Peyer's patch (tissue), 4 donors: ENCODE measurements at regions not wholly inside any gene's neighbourhood (a gene's known extent, or its start where the extent isn't known, plus 50 kb on each side); places are given as distances from the start of the nearest gene placed in this dataset.

Source experiments
- DNase-seq, 3 donors: peaks; one replicate each; pipeline ENCODE4 v3.0.0-alpha.2; 2017 to 2019
- H3K27ac ChIP-seq, 4 donors: fragments of 200-600 bp; sonication (generic); one replicate each; pipeline ENCODE4 v1.5.1; 2016 to 2019
- H3K27me3 ChIP-seq, 2 donors: fragments of 200-600 bp; sonication (generic); one replicate each; pipeline ENCODE4 v1.5.1; 2019
- H3K36me3 ChIP-seq, 3 donors: fragments of 200-600 bp; sonication (generic); one replicate each; pipeline ENCODE4 v1.5.1; 2016 to 2019
- H3K4me1 ChIP-seq, 4 donors: fragments of 200-600 bp; sonication (generic); one replicate each; pipeline ENCODE4 v1.5.1; 2016 to 2019
- H3K4me3 ChIP-seq, 4 donors: fragments of 200-600 bp; sonication (generic); 1 replicate in 3 of 4; 2 replicates in 1 of 4; pipeline ENCODE4 v1.5.1; 2016 to 2019; ENCODE audit warnings: mild to moderate bottlenecking in 1 of 4
- H3K9me3 ChIP-seq, 4 donors: fragments of 200-600 bp; sonication (generic); one replicate each; pipeline ENCODE4 v1.5.1; 2016 to 2019; ENCODE audit warnings: mild to moderate bottlenecking in 1 of 4
- CTCF ChIP-seq, 6 experiments: fragments of 450-650 bp in 4 of 6; fragments of 200-600 bp in 2 of 6; sonication (generic) in 1 of 6; IDR thresholded peaks; one replicate each; pipeline ENCODE4 v1.5.1; 2017 to 2019; ENCODE audit warnings: antibody characterized with exemption in 6 of 6, mild to moderate bottlenecking in 3 of 6, moderate library complexity in 1 of 6
- POLR2A ChIP-seq, 2 donors: fragments of 450-650 bp; IDR thresholded peaks; one replicate each; pipeline ENCODE4 v1.5.1; 2017; ENCODE audit warnings: antibody characterized with exemption in 2 of 2, mild to moderate bottlenecking in 2 of 2, moderate library complexity in 2 of 2

- Histone ChIP-seq H3K4me3 (no peak overlapping the region), H3K4me1 (peaks cover 0 to 14% (median 0%) of the 10 kb centered on the region in 4 donors), H3K27ac (no peak overlapping the region), H3K36me3 (no peaks in the 10 kb centered on the region), H3K9me3 (no peaks in the 10 kb centered on the region), H3K27me3 (no peaks in the 10 kb centered on the region)
- DNase-seq = no peak
- no peak for TF ChIP-seq POLR2A (IDR thresholded peaks at IDR 0.05)
- no peak for TF ChIP-seq CTCF (IDR thresholded peaks at IDR 0.05)
Observed at GRCh38 chr4:140255927-140256326, 101.9 kb upstream of the MAML3 start.

GRCh38 chr4:140255467-140255866, 101.5 kb upstream of the MAML3 start:
- H3K9me3 ChIP-seq = no peaks in the 10 kb centered on the region
- no peak overlapping the region for H3K27ac ChIP-seq
- H3K4me3 ChIP-seq = no peak overlapping the region
- peaks cover 0 to 14% (median 0%) of the 10 kb centered on the region in 4 donors for H3K4me1 ChIP-seq
- no peak for DNase-seq
- TF ChIP-seq POLR2A (IDR thresholded peaks at IDR 0.05) (no peak), CTCF (IDR thresholded peaks at IDR 0.05) (no peak)
- H3K36me3 ChIP-seq = no peaks in the 10 kb centered on the region
- no peaks in the 10 kb centered on the region for H3K27me3 ChIP-seq

- TF ChIP-seq POLR2A (IDR thresholded peaks at IDR 0.05) (no peak), CTCF (IDR thresholded peaks at IDR 0.05) (no peak)
- no peaks in the 10 kb centered on the region for H3K27me3 ChIP-seq
- no peak for DNase-seq
- H3K9me3 ChIP-seq = no peaks in the 10 kb centered on the region
- H3K27ac ChIP-seq = no peak overlapping the region
- no peak overlapping the region for H3K4me3 ChIP-seq
- H3K4me1 ChIP-seq = peaks cover 0 to 14% (median 0%) of the 10 kb centered on the region in 4 donors
- H3K36me3 ChIP-seq = no peaks in the 10 kb centered on the region
Observed at GRCh38 chr4:140254651-140255299, 100.8 kb upstream of the MAML3 start.

GRCh38 chr4:140253556-140254027, 99.6 kb upstream of the MAML3 start:
- peak overlapping the region in 1 of 4 donors; percentile 77 for H3K4me3 ChIP-seq
- peaks cover 0 to 14% (median 0%) of the 10 kb centered on the region in 4 donors for H3K4me1 ChIP-seq
- TF ChIP-seq CTCF (IDR thresholded peaks at IDR 0.05) (no peak), POLR2A (IDR thresholded peaks at IDR 0.05) (no peak)
- DNase-seq = no peak
- H3K36me3 ChIP-seq = no peaks in the 10 kb centered on the region
- H3K9me3 ChIP-seq = no peaks in the 10 kb centered on the region
- peak overlapping the region in 1 of 4 donors; percentile 86 for H3K27ac ChIP-seq
- H3K27me3 ChIP-seq = no peaks in the 10 kb centered on the region

- peak overlapping the region; percentile 52 to 86 (median 78) for H3K27ac ChIP-seq
Observed at GRCh38 chr4:140252742-140253555, 99.0 kb upstream of the MAML3 start.

More at GRCh38 chr4:140252742-140253555, 99.0 kb upstream of the MAML3 start:
- Histone ChIP-seq H3K9me3 (no peaks in the 10 kb centered on the region), H3K36me3 (no peaks in the 10 kb centered on the region), H3K27me3 (no peaks in the 10 kb centered on the region), H3K4me1 (peaks cover 0 to 14% (median 0%) of the 10 kb centered on the region in 4 donors), H3K4me3 (peak overlapping the region; percentile 41 to 77 (median 64))
- DNase-seq = peak; percentile 45 to 83 (median 80)
- TF ChIP-seq POLR2A (IDR thresholded peaks at IDR 0.05) = peak in 1 of 2 donors; percentile 12
- peak; percentile 43 to 96 (median 88) for TF ChIP-seq CTCF (IDR thresholded peaks at IDR 0.05)
